Thoracic aorta (tissue), 2 donors: ENCODE measurements at regions not wholly inside any gene's neighbourhood (a gene's known extent, or its start where the extent isn't known, plus 50 kb on each side); places are given as distances from the start of the nearest gene placed in this dataset.
A peak's percentile ranks its signal among the peaks of the same experiment; 100 is the strongest.

ENCODE experiments used
- ATAC-seq: fragments of 150-250 bp; one replicate; pipeline ENCODE4 v1.8.0; 2017; ENCODE audit warnings: low read depth; ENCODE audit not compliant: insufficient number of reproducible peaks, low FRiP score
- DNase-seq: peaks from one replicate; pipeline ENCODE4 v3.0.0-alpha.2; 2020; ENCODE audit warnings: low spot score
- H3K27ac ChIP-seq, 2 donors: fragments of 200-600 bp; sonication (generic); 1 replicate in 1 of 2; 2 replicates in 1 of 2; pipeline ENCODE4 v1.5.1; 2016; ENCODE audit warnings: mild to moderate bottlenecking in 2 of 2, moderate library complexity in 2 of 2
- H3K27me3 ChIP-seq: fragments of 200-600 bp; sonication (generic); replicated peaks from 2 replicates; pipeline ENCODE4 v1.6.0; 2016; ENCODE audit warnings: mild to moderate bottlenecking; ENCODE audit not compliant: insufficient read depth
- H3K36me3 ChIP-seq: fragments of 200-600 bp; sonication (generic); one replicate; pipeline ENCODE4 v1.5.1; 2016
- H3K4me1 ChIP-seq, 2 donors: fragments of 200-600 bp; sonication (generic); 1 replicate in 1 of 2; 2 replicates in 1 of 2; pipeline versions ENCODE4 v1.5.1 to v1.6.0; 2016; ENCODE audit warnings: low read depth in 2 of 2, mild to moderate bottlenecking in 1 of 2; ENCODE audit not compliant: control insufficient read depth in 1 of 2
- H3K4me3 ChIP-seq: fragments of 200-600 bp; sonication (generic); 2 replicates; pipeline ENCODE4 v1.5.1; 2016; ENCODE audit warnings: mild to moderate bottlenecking
- H3K9me3 ChIP-seq: fragments of 200-600 bp; sonication (generic); 2 replicates; pipeline ENCODE4 v1.5.1; 2016
- TF ChIP-seq, protein P1 (sequence below): fragments of 200-600 bp; sonication (generic); IDR thresholded peaks from one replicate; pipeline ENCODE4 v1.5.1; 2019; ENCODE audit warnings: antibody characterized with exemption

DNA sequence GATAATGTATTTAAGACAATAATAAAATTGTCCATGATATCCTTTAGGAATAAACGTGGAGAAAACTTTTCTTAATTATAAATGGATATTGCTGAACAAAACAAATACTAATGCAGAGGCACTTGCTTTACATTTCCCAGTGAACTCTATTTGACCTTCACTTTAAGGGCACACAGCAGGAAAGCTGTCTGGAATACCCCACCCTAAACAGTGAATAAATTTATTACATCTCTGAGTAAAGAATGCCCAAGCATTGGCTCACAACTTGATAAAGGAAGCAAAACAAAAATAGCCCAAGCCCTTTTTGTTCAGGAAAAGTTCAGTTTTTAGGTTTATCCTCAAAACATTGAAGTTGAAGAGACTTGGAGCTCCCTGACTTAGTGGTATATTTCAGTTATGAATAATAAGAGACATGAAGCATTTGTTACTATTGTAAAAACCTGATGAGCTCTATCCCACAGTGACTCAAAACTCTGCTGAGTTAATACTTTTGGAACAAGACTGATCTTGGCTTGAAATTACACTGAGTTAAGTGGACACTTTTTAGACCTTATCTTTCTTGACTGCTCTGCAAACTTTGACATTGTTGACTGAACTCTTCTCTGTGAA is 353.9 kb downstream of the BCKDHB start:
- H3K9me3 ChIP-seq, result no peaks in the 10 kb centered on the region
- H3K27ac ChIP-seq, result no peak overlapping the region
- no peaks in the 10 kb centered on the region for H3K36me3 ChIP-seq
- H3K4me3 ChIP-seq, result no peak overlapping the region
- H3K27me3 ChIP-seq, result no peaks in the 10 kb centered on the region
- no peak for ATAC-seq
- TF ChIP-seq, protein P1, sequence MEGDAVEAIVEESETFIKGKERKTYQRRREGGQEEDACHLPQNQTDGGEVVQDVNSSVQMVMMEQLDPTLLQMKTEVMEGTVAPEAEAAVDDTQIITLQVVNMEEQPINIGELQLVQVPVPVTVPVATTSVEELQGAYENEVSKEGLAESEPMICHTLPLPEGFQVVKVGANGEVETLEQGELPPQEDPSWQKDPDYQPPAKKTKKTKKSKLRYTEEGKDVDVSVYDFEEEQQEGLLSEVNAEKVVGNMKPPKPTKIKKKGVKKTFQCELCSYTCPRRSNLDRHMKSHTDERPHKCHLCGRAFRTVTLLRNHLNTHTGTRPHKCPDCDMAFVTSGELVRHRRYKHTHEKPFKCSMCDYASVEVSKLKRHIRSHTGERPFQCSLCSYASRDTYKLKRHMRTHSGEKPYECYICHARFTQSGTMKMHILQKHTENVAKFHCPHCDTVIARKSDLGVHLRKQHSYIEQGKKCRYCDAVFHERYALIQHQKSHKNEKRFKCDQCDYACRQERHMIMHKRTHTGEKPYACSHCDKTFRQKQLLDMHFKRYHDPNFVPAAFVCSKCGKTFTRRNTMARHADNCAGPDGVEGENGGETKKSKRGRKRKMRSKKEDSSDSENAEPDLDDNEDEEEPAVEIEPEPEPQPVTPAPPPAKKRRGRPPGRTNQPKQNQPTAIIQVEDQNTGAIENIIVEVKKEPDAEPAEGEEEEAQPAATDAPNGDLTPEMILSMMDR, result no peak
- DNase-seq, result no peak
- H3K4me1 ChIP-seq, result peaks cover 0 to 12% of the 10 kb centered on the region in 2 donors

DNA sequence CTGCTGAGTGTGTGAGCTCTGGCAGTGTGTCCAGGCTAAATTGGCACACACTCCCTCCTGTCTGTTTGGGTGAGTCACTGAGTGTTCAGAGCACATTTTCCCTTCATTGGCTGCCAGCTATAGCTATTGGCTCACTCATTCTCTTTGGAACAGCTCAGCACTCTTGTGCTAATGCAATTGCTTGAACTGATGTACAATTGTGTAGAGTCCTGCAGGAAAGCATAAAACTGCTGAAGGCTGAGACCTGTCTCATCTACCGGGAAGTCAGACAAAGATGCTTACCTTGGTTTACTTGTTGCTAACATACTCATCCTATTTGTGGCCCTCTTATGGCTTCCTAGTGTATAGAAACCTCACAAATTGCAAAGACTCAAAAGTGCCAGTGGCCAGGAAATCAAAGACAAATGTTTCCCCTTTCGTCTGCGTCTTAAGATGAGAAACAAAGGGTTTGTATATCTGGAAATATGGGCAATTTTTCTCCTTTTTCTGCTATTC is 351.0 kb downstream of the BCKDHB start:
- no peaks in the 10 kb centered on the region for H3K36me3 ChIP-seq
- no peaks in the 10 kb centered on the region for H3K27me3 ChIP-seq
- H3K27ac ChIP-seq, result no peak overlapping the region
- TF ChIP-seq, protein P1, result no peak
- peaks cover 0 to 12% of the 10 kb centered on the region in 2 donors for H3K4me1 ChIP-seq
- no peak overlapping the region for H3K4me3 ChIP-seq
- peak; percentile 85 for ATAC-seq
- H3K9me3 ChIP-seq, result no peaks in the 10 kb centered on the region
- DNase-seq, result peak; percentile 59

DNA sequence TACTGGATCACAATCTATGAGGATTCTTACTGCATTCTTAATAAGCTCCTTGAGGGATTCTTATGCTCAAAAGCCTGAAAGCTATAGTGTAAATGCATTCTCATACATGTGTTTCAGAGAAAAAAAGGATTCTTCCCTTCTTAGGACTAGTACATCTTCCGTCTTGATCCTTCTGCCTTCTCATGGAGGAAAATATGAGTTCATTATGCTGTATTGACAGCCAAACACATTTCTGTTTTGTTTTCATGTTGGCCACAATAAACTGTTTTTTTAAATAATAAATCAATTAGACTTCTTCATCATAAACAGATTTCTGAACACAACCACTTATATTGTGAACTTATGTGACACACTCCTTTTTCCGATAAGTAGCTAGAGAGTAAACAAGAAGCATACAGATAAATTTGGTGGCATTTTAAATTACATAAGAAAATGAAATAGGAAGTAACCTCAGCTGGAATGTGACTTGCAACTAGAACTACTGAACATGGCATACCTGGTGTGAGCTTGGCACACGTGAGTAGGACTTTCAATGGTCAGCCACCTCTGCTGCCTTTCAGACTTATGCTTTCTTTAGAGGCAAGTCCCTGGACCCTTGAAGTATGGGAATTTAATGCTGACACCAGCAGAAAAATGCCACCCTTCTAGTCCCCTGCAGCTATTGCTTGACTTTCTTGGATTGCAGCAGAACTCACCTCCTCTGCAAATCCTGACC is 350.4 kb downstream of the BCKDHB start:
- no peak for ATAC-seq
- no peaks in the 10 kb centered on the region for H3K9me3 ChIP-seq
- H3K36me3 ChIP-seq, result no peaks in the 10 kb centered on the region
- H3K4me1 ChIP-seq, result peaks cover 0 to 12% of the 10 kb centered on the region in 2 donors
- H3K27me3 ChIP-seq, result no peaks in the 10 kb centered on the region
- TF ChIP-seq, protein P1, result no peak
- no peak overlapping the region for H3K4me3 ChIP-seq
- H3K27ac ChIP-seq, result no peak overlapping the region
- DNase-seq, result no peak

DNA sequence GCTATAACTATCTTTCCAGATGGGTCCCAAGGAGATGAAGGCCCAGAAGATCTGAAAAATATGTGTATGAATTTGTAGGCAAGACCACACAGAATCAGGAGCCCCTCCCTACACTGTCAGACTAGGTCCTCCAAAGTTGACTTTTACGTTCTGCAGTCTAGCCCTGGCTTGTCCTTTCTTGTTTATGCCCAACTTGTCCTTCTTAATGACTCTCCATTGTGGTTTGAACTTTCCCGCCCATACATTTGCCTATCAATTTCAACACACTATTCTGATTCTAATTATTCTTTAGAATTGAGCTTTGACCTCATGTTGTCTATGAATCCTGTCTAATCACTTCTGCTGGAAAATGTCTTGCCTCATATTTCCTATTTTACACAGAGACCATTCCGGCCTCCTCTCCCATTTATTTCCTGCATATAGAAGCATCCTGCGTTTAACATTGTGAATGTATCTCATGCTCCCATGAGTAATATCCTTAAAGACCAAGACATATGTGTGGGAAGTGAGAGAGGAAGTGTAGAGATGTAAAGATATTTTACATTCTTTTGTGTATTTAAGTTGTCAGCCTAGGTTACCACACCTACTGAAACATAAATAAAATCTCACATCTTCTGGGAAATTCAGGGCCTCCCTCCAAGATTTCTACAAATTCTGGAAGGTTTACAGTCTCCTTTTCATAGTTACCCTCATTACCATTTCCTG is 348.3 kb downstream of the BCKDHB start:
- Histone ChIP-seq H3K4me1 (peaks cover 0 to 12% of the 10 kb centered on the region in 2 donors), H3K4me3 (no peak overlapping the region), H3K27ac (no peak overlapping the region), H3K36me3 (no peaks in the 10 kb centered on the region), H3K27me3 (no peaks in the 10 kb centered on the region), H3K9me3 (no peaks in the 10 kb centered on the region)
- TF ChIP-seq, protein P1, result no peak
- DNase-seq (no peak), ATAC-seq (no peak)

DNA sequence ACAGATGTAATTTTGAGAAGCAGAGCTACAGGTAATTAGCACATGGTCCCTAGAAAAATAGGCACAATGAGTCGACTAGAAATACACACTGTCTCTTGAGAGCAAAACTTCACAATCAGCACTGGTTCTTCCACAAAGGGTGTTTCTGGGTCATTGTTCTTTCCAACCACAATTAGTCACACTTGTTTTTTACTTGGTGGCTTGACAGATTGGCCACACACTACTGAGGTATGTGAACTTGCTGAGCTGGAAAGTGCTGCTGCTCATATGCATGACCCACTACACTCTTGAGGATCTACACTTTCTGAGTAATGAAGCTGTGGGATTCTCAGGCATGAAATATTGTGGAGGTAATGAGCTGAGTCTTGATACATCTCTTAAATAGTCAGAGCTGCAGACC is 347.7 kb downstream of the BCKDHB start:
- Histone ChIP-seq H3K27ac (no peak overlapping the region), H3K27me3 (no peaks in the 10 kb centered on the region), H3K4me3 (no peak overlapping the region), H3K4me1 (peaks cover 0 to 12% of the 10 kb centered on the region in 2 donors), H3K36me3 (no peaks in the 10 kb centered on the region), H3K9me3 (no peaks in the 10 kb centered on the region)
- TF ChIP-seq, protein P1, result no peak
- no peak for DNase-seq
- no peak for ATAC-seq
